ENCODE measurements at regions not wholly inside any gene's neighbourhood (a gene's known extent, or its start where the extent isn't known, plus 50 kb on each side); places are given as distances from the start of the nearest gene placed in this dataset.
"Not testable (repeated sequence)": the region's sequence is repeated elsewhere in the genome, so short reads cannot be mapped to it uniquely, and the experiment has no call there.

DNA sequence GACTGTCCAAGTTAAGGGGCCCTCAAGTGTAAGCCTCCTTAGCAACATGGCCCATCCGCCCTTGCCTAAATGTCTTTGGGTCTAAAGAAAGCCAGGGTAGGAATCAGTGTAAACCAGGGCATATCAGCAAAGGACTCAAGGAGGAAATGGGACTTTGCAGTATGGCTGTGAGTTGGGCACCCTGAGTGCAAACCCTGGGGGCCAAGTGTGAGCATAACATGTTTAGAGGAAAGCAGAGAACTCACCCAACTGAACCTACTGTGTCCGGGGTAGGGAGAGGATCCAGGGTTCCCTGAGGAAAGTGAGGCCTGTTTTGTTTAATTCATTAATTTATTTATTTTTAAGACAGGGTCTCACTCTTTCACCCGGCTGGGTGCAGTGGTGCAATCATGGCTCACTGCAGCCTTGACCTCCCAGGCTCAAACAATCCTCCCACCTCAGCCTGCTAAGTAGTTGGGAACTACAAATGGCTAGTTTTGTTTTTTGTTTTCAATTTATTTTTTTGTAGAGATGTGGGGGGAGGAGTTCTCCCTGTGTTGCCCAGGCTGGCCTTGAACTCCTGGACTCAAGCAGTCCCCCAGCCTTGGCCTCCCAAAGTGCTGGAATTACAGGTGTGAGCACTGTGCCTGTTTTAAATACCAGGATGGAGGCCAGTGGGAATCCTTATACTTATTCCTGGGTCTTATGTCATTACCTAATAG lies 51.0 kb upstream of the ACTR3 start:
- DNase-seq: no peak

DNA sequence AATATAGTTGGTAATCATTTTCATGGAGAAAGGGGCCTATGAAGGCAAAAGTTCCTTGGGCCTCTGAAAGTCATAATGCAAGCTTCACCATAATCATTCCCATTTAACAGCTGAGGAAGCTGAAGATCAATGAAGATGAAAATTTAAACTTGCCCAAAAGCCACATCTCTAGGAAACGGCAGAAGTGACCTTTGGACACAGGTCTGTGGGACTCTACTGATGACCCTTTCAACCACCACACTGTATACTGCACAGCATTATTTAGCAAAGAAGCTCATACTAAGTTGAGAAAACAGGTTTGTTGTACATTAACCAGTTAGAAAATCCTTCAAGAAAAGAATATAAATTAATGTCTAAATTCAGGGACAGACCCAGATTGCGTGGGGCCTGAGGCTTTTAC lies 51.6 kb upstream of the ACTR3 start:
- no peak for DNase-seq

DNA sequence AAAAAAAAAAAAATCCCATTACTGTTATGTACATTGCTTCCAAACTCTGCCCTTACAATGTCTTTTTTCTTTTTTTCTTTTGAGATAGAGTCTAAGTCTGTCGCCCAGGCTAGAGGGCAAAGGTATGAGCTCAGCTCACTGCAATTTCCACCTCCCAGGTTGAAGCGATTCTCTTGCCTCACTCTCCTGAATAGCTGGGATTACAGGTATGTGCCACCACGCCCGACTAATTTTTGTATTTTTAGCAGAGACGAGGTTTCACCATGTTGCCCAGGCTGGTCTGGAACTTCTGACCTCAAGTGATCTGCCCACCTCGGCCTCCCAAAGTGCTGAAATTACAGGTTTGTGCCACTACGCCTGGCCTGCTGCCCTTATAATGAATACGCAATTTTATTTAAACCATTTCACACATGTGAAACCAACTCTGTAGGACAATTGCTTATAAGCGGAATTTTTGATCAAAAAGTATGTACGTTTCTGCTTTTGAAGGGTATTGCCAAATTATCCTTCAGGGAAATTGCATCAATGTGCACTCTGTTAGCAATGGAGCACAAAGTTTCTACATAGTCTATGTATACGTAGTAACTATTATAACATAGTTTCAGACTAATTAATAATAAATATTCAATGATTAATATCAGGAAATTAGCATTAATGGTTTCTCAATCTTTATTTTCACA lies 55.7 kb upstream of the ACTR3 start:
- no peak for DNase-seq

GRCh38 chr2:113832795-113833290 lies 57.0 kb upstream of the ACTR3 start:
- DNase-seq: no peak

DNA sequence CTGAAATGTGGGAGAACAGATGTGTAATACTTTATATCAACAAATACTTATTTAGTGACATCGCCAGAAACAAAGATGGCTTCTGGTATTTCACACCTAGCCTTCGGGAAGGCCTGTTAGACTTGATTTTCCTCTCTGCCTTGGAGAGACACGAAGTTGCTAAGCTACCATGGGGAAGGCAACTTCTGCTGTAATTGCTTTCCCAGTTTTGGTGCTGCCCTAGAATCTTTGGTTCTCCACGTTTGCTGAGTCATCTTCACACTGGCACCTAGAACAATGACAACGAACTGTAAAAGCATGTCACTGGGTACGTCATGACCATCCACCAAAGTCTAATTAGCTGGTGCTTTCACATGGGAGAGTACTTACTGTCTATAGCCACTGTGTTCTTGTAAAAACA lies 58.7 kb upstream of the ACTR3 start:
- peak; percentile 10 for DNase-seq

DNA sequence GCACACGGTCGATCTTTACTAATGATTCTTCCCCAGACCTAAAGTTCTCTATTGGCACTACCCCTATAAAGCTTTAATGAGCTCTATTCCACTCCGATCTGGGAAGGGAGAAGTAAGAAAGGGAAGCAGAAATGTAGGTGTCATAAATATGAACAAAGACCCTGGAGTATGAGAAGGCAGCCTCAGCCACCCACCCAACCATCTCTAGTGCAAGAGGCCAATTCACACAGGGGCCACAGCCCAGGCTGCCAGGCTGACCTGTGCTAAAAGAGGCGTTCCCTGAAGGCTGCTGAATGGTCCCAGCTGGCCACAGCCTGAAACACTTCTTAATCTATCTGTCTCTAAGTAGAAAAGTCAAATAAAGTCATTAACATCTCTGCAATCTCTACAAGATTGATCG lies 60.1 kb upstream of the ACTR3 start:
- no peak for DNase-seq

DNA sequence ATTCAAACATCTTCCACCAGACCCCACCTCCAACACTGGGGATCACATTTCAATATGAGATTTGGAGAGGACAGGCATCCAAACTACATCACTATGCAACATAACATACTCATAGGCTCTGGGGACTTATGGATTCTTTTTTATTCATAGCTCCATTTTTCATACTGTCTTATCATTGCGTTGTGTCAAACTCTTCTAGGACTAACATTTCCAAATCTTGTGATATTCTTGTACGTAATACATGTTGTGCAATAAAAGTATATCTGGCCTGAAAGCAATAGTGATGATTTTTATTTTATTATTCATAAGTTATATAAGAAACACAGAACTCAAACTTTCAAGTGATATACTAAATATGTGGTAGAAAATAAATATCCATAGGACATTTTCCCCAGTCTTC lies 60.6 kb upstream of the ACTR3 start:
- DNase-seq: no peak

- no peak for DNase-seq
Observed at GRCh38 chr2:113828049-113828742, 61.7 kb upstream of the ACTR3 start.

DNA sequence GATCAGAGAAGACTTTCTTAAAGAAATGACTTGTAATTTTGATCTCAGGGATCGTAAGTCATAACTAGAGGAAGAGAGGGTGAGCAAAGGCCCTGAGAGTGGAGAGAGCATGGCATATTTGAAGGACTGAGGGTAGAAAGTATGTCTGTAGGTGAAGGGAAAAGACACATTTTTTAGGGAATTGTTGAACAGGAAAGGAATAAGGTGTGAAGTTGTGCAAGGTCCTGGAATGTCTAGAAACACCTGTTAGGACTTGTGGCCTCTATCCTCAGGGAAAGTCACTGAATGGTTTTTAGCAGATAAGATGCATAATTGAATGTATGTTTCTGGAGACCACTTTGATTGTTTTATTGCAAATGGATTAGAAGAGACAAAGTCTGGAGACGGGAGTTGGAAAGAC lies 62.5 kb upstream of the ACTR3 start:
- no peak for DNase-seq

GRCh38 chr2:113826346-113827285 lies 63.3 kb upstream of the ACTR3 start:
- DNase-seq: no peak

- no peak for DNase-seq
Observed at GRCh38 chr2:113823716-113824595, 65.9 kb upstream of the ACTR3 start.

GRCh38 chr2:113822087-113822815 lies 65.8 kb upstream of the SLC35F5 start:
- peak; percentile 61 for DNase-seq

- peak; percentile 43 for DNase-seq
Observed at GRCh38 chr2:113818382-113818951, 62.0 kb upstream of the SLC35F5 start.

DNA sequence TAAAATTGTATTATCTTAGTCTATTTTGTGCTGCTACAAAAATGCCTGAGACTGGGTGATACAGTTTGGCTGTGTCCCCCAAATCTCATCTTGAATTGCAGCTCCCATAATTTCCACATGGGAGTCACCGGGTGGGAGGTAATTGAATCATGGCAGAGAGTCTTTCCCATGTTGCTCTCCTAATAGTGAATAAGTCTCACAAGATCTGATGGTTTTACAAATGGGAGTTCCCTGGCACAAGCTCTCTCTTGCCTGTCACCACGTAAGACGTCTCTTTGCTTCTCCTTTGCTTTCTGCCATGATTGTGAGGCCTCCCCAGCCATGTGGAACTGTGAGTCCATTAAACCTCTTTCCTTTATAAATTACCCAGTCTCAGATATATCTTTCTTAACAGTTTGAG lies 57.0 kb upstream of the SLC35F5 start:
- not testable (repeated sequence) for DNase-seq

- DNase-seq: no peak
Observed at GRCh38 chr2:113812204-113812603, 55.8 kb upstream of the SLC35F5 start.

DNA sequence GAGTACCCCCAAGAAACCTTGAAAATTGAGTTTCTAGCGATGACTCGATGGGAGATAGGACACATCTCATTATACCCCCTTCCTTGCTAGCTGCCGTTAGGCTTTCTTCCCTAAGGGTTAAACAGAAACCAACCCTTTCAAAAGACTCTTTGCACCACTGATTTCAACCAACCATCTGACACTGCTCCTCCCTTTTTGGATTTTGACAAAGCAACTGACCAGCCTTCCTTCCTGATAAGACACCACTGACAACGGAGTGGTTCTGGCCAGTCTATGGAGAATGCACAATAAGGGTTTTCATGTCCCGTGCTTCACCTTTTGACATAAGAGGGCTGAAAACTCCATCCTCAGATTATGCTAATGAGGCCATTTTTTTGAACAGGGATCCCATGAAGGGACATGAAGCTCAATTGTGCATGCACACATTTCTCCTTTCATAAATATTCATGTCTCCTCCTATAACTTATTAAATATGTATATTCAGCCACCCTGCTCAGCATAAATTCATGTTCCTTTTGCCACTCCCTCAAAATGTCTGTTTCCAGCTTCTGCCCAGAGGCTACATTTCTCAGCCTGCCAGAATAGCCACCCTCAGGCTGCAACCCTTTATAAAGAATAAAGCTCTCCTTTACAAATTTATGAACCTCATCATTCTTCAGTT lies 52.8 kb upstream of the SLC35F5 start:
- no peak for DNase-seq

DNA sequence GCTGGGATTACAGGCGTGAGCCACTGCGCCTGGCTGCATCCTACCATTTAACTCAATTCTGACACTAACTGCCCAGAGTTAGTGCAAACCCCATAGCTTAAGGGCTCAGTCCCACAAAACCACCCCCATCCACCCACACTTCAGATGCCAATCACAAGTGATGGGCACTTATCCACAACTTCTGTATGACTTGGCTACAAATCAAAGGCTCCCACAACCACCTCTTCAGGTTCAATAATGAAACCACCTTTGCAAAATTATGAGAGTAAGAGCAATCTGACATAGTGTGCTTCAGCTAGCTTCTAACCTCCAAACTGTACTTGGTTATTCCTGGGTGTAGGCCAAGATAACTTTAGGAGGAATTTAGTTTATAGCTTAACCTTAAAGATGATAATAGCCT lies 51.3 kb upstream of the SLC35F5 start:
- DNase-seq: no peak

- DNase-seq: no peak
Observed at GRCh38 chr2:113806217-113806913, 49.9 kb upstream of the SLC35F5 start.
